ENCODE measurements at regions not wholly inside any gene's neighbourhood (a gene's known extent, or its start where the extent isn't known, plus 50 kb on each side); places are given as distances from the start of the nearest gene placed in this dataset.

DNA sequence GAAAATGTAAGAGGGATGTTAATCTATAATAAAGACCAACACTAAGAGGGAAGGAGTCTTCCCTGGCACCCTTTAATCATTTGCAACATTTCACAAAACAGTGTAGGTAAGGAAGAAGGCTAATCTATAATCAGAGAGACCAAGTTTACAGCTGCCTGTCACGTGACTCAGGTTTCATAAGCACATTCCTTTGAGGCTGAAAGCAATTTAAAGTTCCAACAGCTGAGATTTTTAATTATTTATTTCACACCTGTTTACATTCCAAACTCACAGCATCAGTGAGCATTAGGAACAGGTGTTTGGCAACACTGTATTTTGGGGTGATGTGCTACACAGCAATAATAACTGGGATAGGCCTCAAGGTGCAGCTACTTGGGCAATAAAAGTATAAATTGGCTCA is 75.7 kb upstream of the PGBD5 start:
- TF ChIP-seq, protein P1, sequence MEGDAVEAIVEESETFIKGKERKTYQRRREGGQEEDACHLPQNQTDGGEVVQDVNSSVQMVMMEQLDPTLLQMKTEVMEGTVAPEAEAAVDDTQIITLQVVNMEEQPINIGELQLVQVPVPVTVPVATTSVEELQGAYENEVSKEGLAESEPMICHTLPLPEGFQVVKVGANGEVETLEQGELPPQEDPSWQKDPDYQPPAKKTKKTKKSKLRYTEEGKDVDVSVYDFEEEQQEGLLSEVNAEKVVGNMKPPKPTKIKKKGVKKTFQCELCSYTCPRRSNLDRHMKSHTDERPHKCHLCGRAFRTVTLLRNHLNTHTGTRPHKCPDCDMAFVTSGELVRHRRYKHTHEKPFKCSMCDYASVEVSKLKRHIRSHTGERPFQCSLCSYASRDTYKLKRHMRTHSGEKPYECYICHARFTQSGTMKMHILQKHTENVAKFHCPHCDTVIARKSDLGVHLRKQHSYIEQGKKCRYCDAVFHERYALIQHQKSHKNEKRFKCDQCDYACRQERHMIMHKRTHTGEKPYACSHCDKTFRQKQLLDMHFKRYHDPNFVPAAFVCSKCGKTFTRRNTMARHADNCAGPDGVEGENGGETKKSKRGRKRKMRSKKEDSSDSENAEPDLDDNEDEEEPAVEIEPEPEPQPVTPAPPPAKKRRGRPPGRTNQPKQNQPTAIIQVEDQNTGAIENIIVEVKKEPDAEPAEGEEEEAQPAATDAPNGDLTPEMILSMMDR (conservative IDR thresholded peaks at IDR 0.05; ENCODE audit: low read depth, low read length) = no peak
- no peak for TF ChIP-seq EZH2phosphoT487 (IDR thresholded peaks at IDR 0.05; ENCODE audit: borderline replicate concordance, low read length)

Data from PC-3 (cell line).